H1 (cell line): ENCODE measurements at regions not wholly inside any gene's neighbourhood (a gene's known extent, or its start where the extent isn't known, plus 50 kb on each side); places are given as distances from the start of the nearest gene placed in this dataset.
"Not testable (repeated sequence)": the region's sequence is repeated elsewhere in the genome, so short reads cannot be mapped to it uniquely, and the experiment has no call there.

ENCODE experiments used
- CTCF ChIA-PET: fragments of 300-600 bp; sonication (Branson Sonifier 250); formaldehyde crosslinking; loops from one replicate; lab custom pipeline; 2021; ENCODE audit not compliant: partially characterized antibody; lab: Charles Lee
- POLR2A ChIA-PET: fragments of 300-600 bp; sonication (Branson Sonifier 250); formaldehyde crosslinking; loops from one replicate; lab custom pipeline; 2021; ENCODE audit warnings: inconsistent platforms; ENCODE audit not compliant: partially characterized antibody; lab: Charles Lee
- DNase-seq, 2 experiments: peaks; one replicate each; pipeline versions ENCODE4 v3.0.0 to v3.0.0-alpha.2; 2010 to 2022; ENCODE audit warnings: low spot score in 2 of 2, low read depth in 1 of 2, mixed read lengths in 1 of 2
- FAIRE-seq: peaks from 2 replicates; lab custom pipeline; 2011; peaks lifted over from hg19 to GRCh38; lab: Jason Lieb, UNC
- H2AFZ ChIP-seq: 2 replicates; pipeline ENCODE4 v1.8.1; 2012; ENCODE audit warnings: low read length, inconsistent platforms
- H2AK5ac ChIP-seq: 2 replicates; pipeline ENCODE4 v1.6.1; 2013; ENCODE audit warnings: low read depth, low read length
- H2BK120ac ChIP-seq: replicated peaks from 2 replicates; pipeline ENCODE3; 2013; ENCODE audit warnings: low read depth, low read length, inconsistent platforms
- H2BK12ac ChIP-seq: 2 replicates; pipeline ENCODE4 v1.6.1; 2013; ENCODE audit warnings: low read depth, low read length
- H2BK15ac ChIP-seq: 2 replicates; pipeline ENCODE4 v1.6.1; 2013; ENCODE audit warnings: low read length
- H2BK20ac ChIP-seq: 2 replicates; pipeline ENCODE4 v1.6.1; 2013; ENCODE audit warnings: low read length
- H2BK5ac ChIP-seq: 2 replicates; pipeline ENCODE4 v1.6.1; 2013; ENCODE audit warnings: low read depth, low read length
- H3K14ac ChIP-seq: 2 replicates; pipeline ENCODE4 v1.6.1; 2013; ENCODE audit warnings: inconsistent platforms; ENCODE audit not compliant: insufficient read length
- H3K18ac ChIP-seq: 2 replicates; pipeline ENCODE4 v1.6.1; 2013; ENCODE audit warnings: low read length; ENCODE audit errors: extremely low read depth
- H3K23ac ChIP-seq: 2 replicates; pipeline ENCODE4 v1.6.1; 2013; ENCODE audit warnings: inconsistent platforms; ENCODE audit not compliant: insufficient read length
- H3K23me2 ChIP-seq: 2 replicates; pipeline ENCODE4 v1.6.1; 2013; ENCODE audit warnings: low read depth, low read length
- H3K27ac ChIP-seq: 2 replicates; pipeline ENCODE4 v1.6.1; 2011; ENCODE audit warnings: low read depth, low read length, inconsistent platforms
- H3K27me3 ChIP-seq, 4 experiments: replicated peaks in 1 of 4; 1 replicate in 1 of 4; 2 replicates in 3 of 4; pipeline versions ENCODE4 v1.6.1 to v1.8.1; 2011 to 2013; ENCODE audit warnings: low read length in 3 of 4, mild to moderate bottlenecking in 3 of 4, inconsistent platforms in 2 of 4, mixed read lengths in 2 of 4, moderate library complexity in 1 of 4; ENCODE audit not compliant: control insufficient read depth in 3 of 4, insufficient read depth in 3 of 4; ENCODE audit errors: extremely low read depth in 1 of 4
- H3K36me3 ChIP-seq, 4 experiments: 2 replicates each; pipeline versions ENCODE4 v1.6.1 to v1.8.1; 2011 to 2013; ENCODE audit warnings: mild to moderate bottlenecking in 4 of 4, low read length in 3 of 4, moderate library complexity in 2 of 4, control low read depth in 1 of 4, inconsistent platforms in 1 of 4; ENCODE audit not compliant: insufficient read depth in 4 of 4, control insufficient read depth in 2 of 4
- H3K4ac ChIP-seq: replicated peaks from 2 replicates; pipeline ENCODE3; 2013; ENCODE audit warnings: low read length, low read depth, mixed read lengths, inconsistent platforms; ENCODE audit not compliant: insufficient read length
- H3K4me1 ChIP-seq, 4 experiments: replicated peaks in 1 of 4; 1 replicate in 1 of 4; 2 replicates in 3 of 4; pipeline versions ENCODE4 v1.6.1 to v1.8.1; 2011 to 2013; ENCODE audit warnings: low read length in 3 of 4, inconsistent platforms in 2 of 4, mixed read lengths in 1 of 4; ENCODE audit not compliant: insufficient read depth in 4 of 4, control insufficient read depth in 3 of 4
- H3K4me2 ChIP-seq, 2 experiments: 2 replicates each; pipeline versions ENCODE4 v1.6.1 to v1.8.1; 2011 to 2013; ENCODE audit warnings: low read depth in 2 of 2, low read length in 2 of 2, control low read depth in 1 of 2, inconsistent platforms in 1 of 2, mild to moderate bottlenecking in 1 of 2; ENCODE audit not compliant: insufficient read depth in 1 of 2
- H3K4me3 ChIP-seq, 4 experiments: fragments of 200-600, 300-600 bp in 1 of 4; sonication (generic), shearing (Covaris generic), sonication (Bioruptor Twin) in 1 of 4; 2 replicates each; pipeline versions ENCODE4 v1.5.1 to v1.8.1; 2011 to 2016; ENCODE audit warnings: low read length in 4 of 4, low read depth in 3 of 4, control low read depth in 2 of 4, inconsistent platforms in 2 of 4, mild to moderate bottlenecking in 2 of 4, mixed read lengths in 1 of 4, moderate library complexity in 1 of 4; ENCODE audit not compliant: insufficient read depth in 2 of 4; ENCODE audit errors: extremely low read depth in 1 of 4
- H3K56ac ChIP-seq: replicated peaks from 2 replicates; pipeline ENCODE3; 2013; ENCODE audit warnings: low read depth, mild to moderate bottlenecking, mixed read lengths, low read length, inconsistent platforms; ENCODE audit not compliant: insufficient read length
- H3K79me1 ChIP-seq: 2 replicates; pipeline ENCODE4 v1.6.1; 2013; ENCODE audit warnings: low read depth, low read length, control low read depth
- H3K79me2 ChIP-seq, 2 experiments: 2 replicates each; pipeline versions ENCODE4 v1.6.1 to v1.8.1; 2012 to 2013; ENCODE audit warnings: low read length in 2 of 2, mild to moderate bottlenecking in 2 of 2, inconsistent platforms in 1 of 2; ENCODE audit not compliant: insufficient read depth in 2 of 2, control insufficient read depth in 1 of 2
- H3K9ac ChIP-seq, 4 experiments: replicated peaks in 1 of 4; 1 replicate in 1 of 4; 2 replicates in 3 of 4; pipeline versions ENCODE4 v1.6.1 to v1.8.1; 2011 to 2013; ENCODE audit warnings: low read depth in 3 of 4, low read length in 3 of 4, control low read depth in 2 of 4, mild to moderate bottlenecking in 2 of 4, moderate library complexity in 2 of 4, inconsistent platforms in 1 of 4; ENCODE audit errors: extremely low read depth in 1 of 4
- H3K9me3 ChIP-seq, 2 experiments: 2 replicates each; pipeline versions ENCODE4 v1.6.1 to v1.8.1; 2012 to 2013; ENCODE audit warnings: mild to moderate bottlenecking in 2 of 2, moderate library complexity in 2 of 2, control low read depth in 1 of 2, inconsistent platforms in 1 of 2, low read depth in 1 of 2, low read length in 1 of 2, mixed read lengths in 1 of 2; ENCODE audit not compliant: insufficient read depth in 2 of 2
- H4K20me1 ChIP-seq, 2 experiments: replicated peaks in 1 of 2; 2 replicates each; pipeline versions ENCODE3 to v1.8.1; 2011 to 2013; ENCODE audit warnings: inconsistent platforms in 2 of 2, low read length in 2 of 2, mild to moderate bottlenecking in 1 of 2; ENCODE audit not compliant: insufficient read depth in 2 of 2, control insufficient read depth in 1 of 2
- H4K5ac ChIP-seq: 2 replicates; pipeline ENCODE4 v1.6.1; 2013; ENCODE audit warnings: low read length, low read depth, mixed read lengths, inconsistent platforms; ENCODE audit not compliant: insufficient read length
- H4K8ac ChIP-seq: 2 replicates; pipeline ENCODE4 v1.8.0; 2013; ENCODE audit warnings: mild to moderate bottlenecking, moderate library complexity, low read length, inconsistent platforms; ENCODE audit not compliant: insufficient read depth; ENCODE audit errors: extremely low read depth
- H4K91ac ChIP-seq: replicated peaks from 2 replicates; pipeline ENCODE3; 2013; ENCODE audit warnings: low read length, mixed read lengths, inconsistent platforms; ENCODE audit not compliant: insufficient read length
- NANOG ChIP-seq: IDR thresholded peaks from 2 replicates; pipeline ENCODE4 v1.6.1; 2011; ENCODE audit warnings: low read length, low read depth, mild to moderate bottlenecking, inconsistent platforms; ENCODE audit not compliant: insufficient read depth, poor library complexity, severe bottlenecking
- PHF8 ChIP-seq: fragments of 200-600 bp; sonication (generic); conservative IDR thresholded peaks from 2 replicates; pipeline ENCODE4 v1.7.1; 2012; ENCODE audit warnings: low read depth, mild to moderate bottlenecking, inconsistent platforms, low read length, moderate library complexity
- WGBS, 2 experiments: shearing (Covaris generic) in 1 of 2; methylation state at CpG; one replicate each; pipeline versions ENCODE4 v1.1.6 to v1.1.7; 2013 to 2015; ENCODE audit warnings: low lambda C conversion rate in 2 of 2, mixed read lengths in 2 of 2, inconsistent platforms in 1 of 2, low coverage in 1 of 2, missing lambda C conversion rate in 1 of 2; ENCODE audit not compliant: insufficient replicate concordance in 2 of 2, insufficient coverage in 1 of 2, insufficient read length in 1 of 2; ENCODE audit errors: extremely low coverage in 1 of 2, missing lambda C conversion rate in 1 of 2; 5-methylcytosine and 5-hydroxymethylcytosine counted together

- TF ChIP-seq NANOG = no peak
- TF ChIP-seq PHF8 = no peak
Observed at GRCh38 chr7:120005720-120006119, 267.3 kb upstream of the KCND2 start (continued).

GRCh38 chr7:120014301-120014700 lies 258.7 kb upstream of the KCND2 start:
- not testable (repeated sequence) for H3K4me3 ChIP-seq, H4K8ac ChIP-seq, H4K5ac ChIP-seq, H3K79me1 ChIP-seq, H3K23ac ChIP-seq, H3K27me3 ChIP-seq, H3K23me2 ChIP-seq, H3K4ac ChIP-seq, H3K18ac ChIP-seq, H2BK15ac ChIP-seq, H3K56ac ChIP-seq, H2BK20ac ChIP-seq, H2AFZ ChIP-seq, H4K20me1 ChIP-seq, H3K9me3 ChIP-seq, H2BK12ac ChIP-seq, H4K91ac ChIP-seq, H3K79me2 ChIP-seq, FAIRE-seq, H3K27ac ChIP-seq, H3K36me3 ChIP-seq, H3K4me1 ChIP-seq, H3K14ac ChIP-seq, H2BK120ac ChIP-seq, H2AK5ac ChIP-seq, DNase-seq, H3K9ac ChIP-seq
- CTCF ChIA-PET = interaction anchor here (0.6 kb wide), 1 partner anchor 315 kb away, joined by 3 read pairs; no protein-coding TSS in a partner anchor
- POLR2A ChIA-PET = interaction anchor here (1.0 kb wide), 1 partner anchor 12 kb away, joined by 3 read pairs; no protein-coding TSS in a partner anchor
- WGBS, 2 experiments = 67 to 100% methylated on average over 2 to 5 of the region's 5 CpGs
- Histone ChIP-seq H2BK5ac (0 out of 2 replicates have a peak overlapping the region, but pooled peaks have one; percentile 92), H3K4me2 (0 out of 4 replicates have a peak overlapping the region, but pooled peaks of 1 of the 2 experiments have one; percentile 24)
